SK-N-DZ (cell line): ENCODE measurements at regions not wholly inside any gene's neighbourhood (a gene's known extent, or its start where the extent isn't known, plus 50 kb on each side); places are given as distances from the start of the nearest gene placed in this dataset.

Experiments
- DNase-seq: peaks from one replicate; pipeline ENCODE4 v3.0.0-alpha.2; 2015; ENCODE audit warnings: low spot score

DNA sequence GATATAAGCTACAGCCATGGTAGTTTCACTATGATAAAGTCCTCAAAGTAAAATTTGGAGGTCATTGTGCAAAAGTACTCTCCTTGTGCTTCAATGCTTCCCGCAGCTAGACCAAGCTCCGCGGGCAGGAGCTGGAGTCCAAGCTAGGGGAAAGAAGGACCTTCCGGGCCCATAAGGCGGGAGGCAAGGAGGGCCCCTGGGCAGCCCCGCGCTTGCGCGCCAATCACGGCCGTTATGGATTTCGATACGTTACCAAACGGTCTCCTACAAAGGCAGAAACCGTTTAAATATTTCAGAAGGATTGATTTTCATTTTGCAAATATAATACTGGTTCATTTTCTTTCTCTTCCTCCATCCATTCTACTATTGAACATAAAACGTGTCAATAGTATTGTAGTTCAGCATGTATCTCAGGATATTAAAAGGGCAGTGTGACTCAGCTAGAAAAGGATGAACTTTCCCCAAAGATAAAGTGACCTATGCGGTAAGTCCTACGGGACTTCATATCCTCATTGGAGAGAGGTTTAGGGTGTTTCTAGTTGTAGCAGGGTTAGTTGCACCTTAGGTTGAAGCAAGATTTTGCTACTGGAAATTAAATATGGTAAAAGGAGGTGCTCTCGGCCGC is 128.0 kb downstream of the KIF20B start:
- no peak for DNase-seq

DNA sequence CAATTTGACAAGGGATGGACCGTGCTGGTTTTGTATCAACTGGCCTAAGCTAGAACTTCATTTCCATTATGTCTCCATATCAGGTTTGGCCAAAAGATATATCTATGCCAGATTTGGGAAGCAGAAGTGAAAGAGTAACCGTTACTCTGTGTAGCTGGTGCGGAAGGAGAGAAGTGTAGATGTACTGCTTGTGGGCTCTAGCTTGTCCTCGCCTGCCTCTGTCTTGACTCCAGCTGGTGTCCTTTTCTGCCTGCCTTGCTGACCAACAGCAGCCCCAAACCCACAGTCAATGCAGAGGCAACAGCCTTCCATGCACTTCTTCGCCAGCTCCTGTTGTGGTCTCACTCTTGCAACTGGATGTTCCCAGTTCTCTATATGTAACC is 128.5 kb downstream of the KIF20B start:
- DNase-seq = no peak

DNA sequence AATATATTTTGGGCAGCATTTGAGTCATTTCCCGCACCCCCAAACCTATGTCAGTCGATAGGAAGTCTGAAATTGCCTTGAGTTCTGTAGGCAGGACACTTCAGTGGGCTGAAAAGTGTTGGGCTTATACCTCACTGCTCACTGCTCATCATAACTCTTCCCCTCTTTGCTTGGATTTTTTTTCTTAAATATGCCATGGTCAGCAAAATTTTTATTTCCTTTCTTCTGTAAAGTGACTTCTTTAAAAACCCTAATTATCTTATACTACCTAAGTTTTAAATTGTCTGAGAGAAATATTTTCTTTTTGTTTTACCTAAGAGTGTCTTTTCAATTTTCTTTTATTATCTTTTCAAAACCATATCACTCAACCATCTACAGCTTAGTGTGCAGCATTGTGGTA is 129.2 kb downstream of the KIF20B start:
- no peak for DNase-seq

DNA sequence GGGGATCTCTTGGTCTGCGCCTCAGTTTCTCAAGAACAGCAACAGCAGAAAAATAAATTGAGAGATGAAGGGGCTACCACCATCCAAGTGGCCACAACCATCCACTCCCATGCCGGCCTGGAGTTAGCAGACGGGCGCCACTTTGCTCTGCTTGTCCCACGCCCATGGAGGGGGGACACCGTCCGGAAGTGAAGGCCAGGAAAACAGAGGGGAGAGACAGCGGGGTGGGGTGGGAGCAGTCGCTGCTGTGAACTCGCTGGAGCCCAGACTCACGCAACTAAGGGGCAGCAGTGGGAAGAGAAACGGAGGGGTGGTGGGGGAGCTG is 135.4 kb downstream of the KIF20B start:
- DNase-seq = no peak

DNA sequence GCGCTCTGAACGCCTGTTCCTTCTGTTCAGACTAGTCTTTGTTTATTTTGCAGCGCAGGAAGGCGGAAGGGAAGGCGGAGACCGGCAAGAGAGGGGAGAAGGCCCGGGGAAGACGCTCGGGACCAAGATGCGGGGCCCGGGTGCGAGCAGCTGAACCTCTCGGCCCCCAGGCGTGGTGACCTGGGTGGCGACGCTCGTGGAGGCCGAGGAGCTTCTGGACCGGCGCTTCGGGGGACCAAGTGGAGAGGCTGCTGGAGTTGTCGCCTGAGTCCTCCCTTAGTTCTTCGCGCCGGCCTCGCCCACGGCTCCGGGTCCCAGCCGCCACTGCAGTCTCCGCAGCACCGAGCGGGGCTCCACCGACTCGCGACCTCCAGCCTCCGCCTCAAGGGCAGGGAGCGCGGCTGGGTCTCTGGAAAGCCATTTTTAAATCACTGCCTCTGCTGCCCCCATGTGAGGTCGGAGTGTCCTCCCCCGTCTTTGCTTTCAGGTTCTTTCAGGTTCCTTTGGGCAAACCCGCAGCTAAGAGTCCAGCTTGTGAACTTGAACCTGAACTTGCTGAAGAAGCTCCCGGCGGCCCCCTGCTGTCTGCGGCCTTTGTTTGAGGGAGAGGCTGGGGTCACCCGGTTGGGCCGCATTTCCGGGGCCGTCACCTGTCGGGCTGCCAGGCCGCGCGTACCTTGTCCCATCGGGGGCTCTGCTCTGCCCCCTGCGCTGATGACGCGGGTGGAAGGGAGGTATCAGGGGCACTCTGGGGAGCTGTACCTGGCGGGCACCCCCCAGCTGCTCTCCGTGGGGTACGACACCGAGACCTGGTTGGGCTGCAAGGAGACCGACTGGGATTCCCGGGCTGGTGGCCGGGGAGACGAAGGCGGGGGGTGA is 136.0 kb downstream of the KIF20B start:
- DNase-seq = no peak

DNA sequence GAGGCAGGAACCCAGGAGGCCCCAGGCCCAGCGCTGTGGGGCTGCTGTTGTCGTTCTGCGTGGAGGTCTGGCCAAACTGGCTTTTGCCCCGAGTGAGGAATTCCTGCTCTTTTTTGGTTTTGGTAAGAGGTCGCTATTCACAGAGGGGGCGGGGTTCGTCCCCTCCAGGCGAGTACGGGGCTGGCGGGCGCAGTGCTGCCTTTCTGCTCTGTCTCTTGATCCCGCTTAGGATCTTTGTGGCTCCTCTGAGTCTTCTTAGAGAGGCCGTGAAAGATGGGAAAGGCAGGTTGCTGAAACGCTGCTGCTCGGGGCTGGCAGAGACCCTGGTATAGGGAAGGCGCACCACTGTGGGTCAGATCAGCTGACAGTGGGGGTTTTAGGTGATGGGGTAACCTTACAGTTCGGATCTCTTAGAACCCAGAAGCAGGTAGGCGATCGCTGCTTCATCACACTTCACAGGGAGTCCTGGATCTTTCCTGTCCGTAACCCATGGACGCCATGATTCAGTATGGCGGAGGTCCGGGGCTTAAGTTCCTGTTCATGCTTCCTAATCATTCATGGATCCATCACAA is 136.7 kb downstream of the KIF20B start:
- no peak for DNase-seq

DNA sequence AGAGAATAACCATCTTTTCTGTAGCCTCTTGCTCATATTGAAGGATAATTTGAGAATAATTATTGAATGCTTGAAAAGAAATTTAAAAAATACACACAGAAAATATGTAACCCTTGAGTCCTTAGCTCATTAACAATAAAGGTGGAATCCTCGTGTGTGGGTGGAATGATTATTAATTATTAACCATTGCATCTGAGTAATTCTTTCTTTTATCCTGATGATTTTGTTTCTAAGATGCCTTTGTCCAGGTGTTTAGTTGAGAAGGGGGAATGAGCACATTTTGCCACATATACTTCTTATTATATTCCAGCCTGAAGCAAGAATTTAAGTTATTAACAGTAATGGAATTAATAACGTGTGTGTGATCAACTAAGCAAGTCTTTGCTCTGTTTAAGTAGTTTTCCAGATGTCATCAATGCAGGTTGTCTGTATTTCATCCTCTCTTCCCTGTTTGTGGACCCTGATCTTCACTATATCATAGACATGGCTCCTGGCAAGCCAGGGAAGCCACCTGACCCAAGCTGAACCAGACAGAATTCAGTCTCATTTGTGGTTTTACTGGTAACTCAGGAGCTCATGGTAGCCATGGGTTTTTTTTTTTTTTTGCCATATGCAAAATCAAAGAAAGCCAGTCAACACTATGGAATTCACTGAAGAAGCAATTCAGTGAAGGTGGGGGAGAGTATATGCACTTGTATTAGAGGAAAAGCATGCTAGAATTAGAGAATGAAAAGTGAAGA is 144.3 kb downstream of the KIF20B start:
- no peak for DNase-seq

DNA sequence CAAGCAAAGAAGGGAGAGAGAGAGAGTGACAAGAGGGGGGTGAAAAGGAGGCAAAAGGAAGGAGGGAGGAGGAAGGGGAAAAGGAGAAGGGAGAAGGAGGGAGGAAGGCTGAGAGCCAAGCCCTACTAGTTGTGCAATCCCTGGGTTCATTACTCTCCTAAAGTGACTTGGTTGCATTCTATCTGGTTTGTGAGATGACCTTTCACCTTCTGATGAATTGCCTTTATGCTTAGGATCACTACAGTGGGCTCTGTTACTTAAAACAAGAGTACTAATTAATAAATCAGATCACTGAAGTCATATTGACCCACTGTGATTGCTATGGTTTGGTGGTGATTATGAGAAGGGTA is 144.9 kb downstream of the KIF20B start:
- DNase-seq = no peak

DNA sequence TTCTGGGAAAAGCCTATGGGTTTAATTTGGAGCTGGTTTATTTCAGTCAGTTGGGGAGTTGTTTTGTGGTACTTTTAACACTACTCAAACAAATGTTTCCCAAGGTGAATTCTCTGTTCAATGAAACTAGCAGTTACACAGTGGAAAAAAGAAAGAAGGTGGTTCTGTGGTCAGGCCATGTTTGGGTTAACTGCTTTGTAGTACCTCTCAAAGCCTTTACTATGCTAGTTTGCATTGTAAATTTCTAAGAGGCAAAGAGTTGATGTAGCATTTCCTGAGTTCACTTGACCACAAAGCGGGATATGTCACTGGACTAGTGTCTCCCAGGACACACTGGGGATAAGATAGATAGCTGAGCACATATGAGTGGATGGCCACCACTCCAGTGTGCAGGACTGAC is 145.4 kb downstream of the KIF20B start:
- no peak for DNase-seq

DNA sequence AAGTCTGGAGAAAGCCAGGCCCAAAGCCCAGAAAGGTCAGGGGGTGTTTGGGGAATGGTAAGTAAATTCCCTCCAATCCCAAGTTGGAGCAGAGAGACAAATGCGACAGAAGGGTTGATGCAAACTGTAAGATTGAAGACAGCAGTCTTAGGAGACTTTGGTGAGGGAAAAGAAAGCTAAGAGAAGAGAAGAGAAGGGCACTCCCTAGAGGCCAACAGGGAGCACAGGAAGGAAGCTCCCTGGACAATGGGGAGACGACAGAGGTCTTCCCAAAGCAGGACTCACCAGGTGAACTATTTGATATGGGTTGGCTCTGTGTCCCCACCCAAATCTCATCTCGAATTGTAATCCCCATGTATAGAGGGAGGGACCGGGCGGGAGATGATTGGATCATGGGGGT is 151.5 kb downstream of the KIF20B start:
- DNase-seq = peak; percentile 9

DNA sequence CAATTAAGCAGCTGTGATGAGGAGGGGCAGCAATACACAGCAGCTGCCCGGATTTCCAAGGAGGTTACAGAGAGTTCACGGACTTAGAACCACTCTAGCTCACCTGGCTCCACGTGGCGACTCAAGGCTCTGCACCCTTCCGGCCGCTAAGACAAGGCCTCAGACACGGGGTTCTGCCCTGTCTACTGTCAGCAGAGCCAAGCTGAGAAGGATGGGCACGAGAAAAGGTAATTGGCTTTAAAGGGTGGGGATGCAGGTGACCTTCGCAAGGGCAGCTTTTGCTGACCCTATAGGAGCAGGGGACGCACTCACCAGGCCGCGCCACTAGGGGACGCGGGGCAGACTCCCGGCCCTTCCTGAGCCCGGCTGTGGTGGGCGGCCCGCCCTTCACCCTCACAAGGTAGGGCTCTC is 152.4 kb downstream of the KIF20B start:
- DNase-seq = peak; percentile 74

DNA sequence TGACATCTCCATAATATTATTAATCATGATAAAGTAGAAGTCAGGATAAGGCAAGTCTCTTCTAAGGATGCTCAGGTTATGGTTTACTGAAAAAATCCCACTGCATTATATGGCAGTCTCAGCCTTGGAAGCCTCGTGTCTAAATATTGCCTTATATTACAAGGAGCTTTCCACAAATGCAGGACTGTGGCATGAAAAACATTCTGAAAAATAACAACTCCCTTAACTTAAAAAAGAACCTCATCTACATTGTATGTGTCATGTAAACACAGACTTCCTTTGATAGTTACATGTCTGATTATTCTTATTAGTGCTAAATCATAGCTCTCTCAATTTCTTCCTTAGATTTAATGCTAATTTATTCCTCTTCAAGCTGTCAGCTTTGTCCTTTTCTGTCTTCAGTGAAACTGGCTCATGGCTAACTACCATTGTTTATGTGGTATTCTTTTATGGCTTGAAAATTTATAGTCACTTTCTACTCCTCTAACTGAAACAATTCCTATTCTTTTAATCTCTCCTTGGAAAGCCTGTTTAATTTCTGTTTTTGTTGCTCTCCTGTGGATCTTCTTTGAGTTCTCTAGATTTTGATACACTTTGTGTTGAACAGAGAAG is 156.1 kb downstream of the KIF20B start:
- DNase-seq = no peak

DNA sequence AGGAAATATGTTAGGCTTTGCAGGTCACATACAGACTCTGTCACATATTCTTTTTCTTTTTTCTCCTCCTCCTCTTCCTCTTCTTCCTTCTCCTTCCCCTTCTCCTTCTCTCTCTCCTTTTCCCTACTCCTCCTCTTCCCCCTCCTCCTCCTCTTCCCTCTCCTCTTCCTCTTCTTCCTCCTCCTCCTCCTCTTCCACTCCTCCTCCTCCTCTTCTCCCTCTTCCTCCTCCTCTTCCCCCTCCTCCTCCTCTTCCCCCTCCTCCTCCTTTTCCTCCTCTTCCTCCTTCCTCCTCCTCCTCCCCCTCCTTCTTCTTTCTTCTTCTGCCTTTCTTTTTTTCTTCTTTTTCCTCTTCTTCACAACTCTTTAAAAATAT is 159.8 kb downstream of the KIF20B start:
- DNase-seq = no peak

DNA sequence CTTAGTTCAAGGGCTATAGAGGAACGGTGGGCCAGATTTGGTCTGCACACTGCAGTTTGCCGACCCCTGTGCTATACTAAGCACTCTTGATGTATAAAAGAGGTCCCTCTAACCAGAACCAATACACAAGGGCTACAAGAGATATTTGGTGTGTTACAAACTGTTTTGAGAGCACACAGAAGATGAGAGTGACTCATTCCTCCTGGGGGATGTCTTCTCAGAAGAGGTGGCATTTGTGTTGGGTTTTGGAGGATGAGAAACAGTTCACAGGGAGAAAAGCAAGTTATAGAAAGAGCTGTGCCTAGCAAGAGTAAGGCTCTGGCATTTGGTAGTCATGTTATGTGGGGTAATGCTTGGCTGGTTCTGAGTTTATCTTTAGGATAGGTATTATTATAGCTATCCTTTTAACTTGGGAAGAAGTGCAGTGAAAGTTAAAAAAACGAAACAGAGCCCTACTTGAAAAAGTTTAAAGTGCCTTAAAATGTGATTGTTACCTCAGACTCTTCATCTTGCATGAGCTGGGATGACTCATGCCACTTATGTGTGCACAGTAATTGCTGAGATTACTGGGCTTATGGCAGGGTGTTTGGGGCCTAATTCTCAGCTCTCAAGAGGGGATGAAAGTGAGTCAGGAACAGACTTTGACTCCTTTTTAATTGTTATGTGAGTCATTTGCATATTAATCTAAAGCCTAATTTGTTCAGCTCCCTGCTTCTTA is 160.4 kb downstream of the KIF20B start:
- no peak for DNase-seq

DNA sequence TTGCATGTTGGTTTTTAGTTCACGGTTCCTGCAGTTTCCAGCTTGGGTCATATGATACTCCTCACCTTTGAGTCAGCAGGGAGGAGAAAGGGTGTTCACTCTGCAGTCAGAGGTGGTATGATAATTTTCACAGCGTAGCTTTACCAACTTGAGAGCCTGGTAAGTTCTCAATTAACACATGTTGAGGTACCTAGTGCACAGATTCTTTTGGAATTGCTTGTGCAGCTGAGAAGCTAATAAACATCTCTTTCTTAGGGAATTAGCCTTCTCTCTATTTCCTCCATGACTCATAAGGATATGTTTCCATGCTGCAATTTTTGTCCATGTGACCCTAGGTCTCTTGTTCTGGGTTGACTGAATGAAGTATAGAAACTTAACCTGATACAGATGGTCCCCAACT is 166.6 kb downstream of the KIF20B start:
- no peak for DNase-seq

DNA sequence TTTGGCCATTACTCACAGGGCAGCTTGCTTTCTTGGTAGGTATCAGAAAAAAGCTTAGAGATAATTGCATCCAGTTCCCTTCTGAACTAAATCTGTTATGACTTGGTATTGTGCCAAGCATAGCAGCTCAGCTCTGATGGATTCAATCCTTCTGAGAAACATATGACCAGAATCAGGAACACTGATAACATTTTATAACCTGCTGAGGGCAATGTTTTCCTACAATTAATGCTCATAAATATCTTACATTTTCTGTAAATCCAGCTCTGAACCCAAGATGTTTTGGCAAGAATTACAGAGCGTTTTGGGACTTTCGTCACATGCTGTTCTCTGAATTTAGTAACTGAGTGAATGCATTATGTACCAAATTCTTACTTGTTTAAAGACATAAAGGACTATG is 167.8 kb downstream of the KIF20B start:
- no peak for DNase-seq

DNA sequence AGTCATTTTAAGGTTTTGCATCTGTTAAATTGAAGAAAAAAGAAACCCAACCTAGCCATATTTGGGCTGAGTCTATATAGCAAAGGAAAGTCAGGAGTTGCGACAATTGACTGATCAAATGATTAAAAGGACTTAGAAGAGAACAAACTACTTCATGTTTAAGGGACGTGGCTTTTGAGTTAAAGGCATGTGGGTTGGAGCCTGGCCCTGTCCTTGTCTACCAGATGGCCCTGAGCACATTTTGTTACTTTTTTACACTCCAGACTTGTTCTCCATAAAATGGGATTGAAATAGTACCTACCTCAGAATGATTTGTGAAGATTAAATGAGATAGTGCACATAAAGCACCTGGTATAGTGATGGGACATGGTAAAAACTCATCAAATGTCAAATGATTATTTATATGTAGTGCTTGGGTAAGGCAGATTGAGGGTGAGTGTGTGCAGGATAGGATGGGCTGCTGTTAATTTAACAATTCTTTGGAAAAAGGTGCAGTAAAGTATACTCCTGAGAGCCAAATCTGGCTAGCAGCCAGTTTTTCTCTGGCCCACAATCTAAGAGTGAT is 168.3 kb downstream of the KIF20B start:
- no peak for DNase-seq

DNA sequence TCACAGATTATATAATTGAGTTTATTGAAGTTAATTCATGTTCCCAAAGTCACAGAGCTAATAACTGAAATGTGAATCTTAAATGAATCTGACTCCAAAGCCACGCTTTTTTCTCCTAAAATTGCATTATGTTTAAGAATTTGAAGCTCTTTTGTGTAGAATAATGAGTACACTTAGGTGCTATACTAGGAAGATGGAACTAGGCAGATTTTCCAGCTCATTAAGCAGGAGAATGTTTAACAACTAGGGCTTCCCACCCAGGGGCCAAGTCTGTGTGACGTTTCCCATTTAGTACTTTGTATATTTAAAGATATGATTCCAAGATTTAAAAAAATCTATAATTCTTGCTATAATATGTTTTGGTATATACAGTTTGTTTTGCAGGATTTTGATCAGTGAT is 169.5 kb downstream of the KIF20B start:
- no peak for DNase-seq

DNA sequence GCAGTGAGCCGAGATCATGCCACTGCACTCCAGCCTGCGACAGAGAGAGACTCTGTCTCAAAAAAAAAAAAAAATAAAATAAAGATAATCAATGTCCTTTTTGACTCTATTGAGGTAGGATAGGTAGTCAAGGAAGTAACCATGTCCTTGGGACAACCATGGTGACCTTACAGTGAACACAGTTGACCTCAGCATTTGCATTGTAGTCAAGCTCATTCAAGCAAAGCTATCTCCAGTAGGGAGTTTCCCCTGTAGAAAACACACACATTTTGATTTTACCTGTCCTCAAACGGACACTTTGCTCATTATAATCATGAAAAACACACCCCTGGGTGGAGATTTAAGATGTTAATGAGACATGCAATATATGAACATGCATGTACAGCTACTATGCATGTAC is 171.7 kb downstream of the KIF20B start:
- DNase-seq = no peak

DNA sequence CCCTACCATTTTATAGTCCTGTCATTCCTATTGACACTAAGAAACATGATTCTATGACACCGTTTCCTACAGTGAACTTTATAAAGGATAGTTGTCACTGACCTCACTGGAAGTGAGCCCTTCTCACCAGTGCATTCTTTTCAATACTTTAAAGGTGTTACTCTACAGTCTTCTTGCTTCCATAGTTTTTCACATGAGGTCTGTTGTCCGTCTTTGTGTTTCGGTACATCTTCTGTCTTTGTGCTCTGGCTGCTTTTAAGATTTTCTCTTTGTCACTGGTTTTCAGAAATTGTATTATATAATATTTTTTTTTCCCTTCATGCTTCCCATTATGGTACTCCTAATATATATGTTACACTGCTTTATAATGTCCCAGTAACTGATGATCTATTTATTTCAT is 174.2 kb downstream of the KIF20B start:
- DNase-seq = no peak

DNA sequence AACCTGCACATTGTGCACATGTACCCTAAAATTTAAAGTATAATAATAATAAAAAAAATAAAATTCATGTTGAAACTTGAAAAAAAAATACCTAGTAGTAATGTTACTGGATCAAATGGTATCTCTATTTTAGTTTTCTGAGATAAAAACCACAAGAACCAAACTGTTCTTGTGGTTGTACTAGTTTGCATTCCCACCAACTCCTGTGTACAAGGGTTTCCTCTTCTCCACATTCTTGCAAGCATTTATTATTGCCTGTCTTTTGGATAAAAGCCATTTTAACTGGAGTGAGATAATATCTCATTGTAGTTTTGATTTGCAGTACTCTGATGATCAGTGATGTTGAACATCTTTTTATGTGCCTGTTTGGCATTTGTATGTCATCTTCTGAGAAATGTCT is 177.7 kb downstream of the KIF20B start:
- no peak for DNase-seq
